ENCODE measurements at regions not wholly inside any gene's neighbourhood (a gene's known extent, or its start where the extent isn't known, plus 50 kb on each side); places are given as distances from the start of the nearest gene placed in this dataset.

DNA sequence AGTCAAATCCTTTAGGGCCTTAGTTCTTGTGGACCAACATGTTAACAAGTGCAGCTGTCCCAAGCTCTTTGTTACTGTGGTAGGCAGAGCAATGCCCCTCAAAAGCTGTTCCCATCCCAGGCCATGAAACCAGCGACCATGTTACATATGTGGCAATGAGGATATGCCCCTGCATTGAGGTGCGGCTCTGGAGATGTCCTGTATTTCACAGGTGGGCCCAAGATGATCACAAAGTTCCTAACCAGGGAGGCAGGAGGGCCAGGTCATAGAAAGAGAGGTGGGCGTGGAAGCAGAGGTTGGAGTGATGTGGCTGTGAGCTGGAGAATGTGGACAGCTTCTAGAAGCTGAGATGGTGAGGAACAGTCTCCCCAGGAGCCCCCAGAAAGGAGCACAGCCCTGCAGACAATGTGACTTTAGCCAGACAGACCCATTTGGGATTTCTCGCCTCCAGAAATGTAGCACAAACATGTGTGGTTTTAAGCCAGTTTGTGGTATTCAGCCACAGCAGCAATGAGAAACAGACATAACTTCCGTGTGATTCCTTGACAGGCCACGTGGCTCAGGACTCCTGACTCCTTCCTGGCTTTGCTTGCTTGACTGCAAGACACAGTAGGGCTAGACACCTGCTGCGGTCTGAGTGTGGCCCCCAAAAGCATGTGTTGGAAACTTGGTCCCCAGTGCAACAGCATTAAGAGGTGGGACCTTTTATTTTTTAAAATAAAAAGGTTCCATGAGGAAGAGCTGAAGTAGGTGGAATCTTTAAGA lies 778.3 kb downstream of the KCNJ18 start:
- Histone ChIP-seq H3K27me3 (ENCODE audit: control insufficient read depth in 3 of 3, insufficient read depth in 3 of 3, low read length in 3 of 3) (no peaks in the 10 kb centered on the region), H3K4me3 (ENCODE audit: low read depth in 1 of 3, low read length in 3 of 3) (no peak overlapping the region), H3K27ac (ENCODE audit: low read depth in 1 of 3, low read length in 2 of 3) (no peak overlapping the region), H3K4me1 (ENCODE audit: control insufficient read depth in 3 of 3, insufficient read depth in 2 of 3, low read depth in 1 of 3, low read length in 2 of 3) (no peaks in the 10 kb centered on the region), H3K36me3 (ENCODE audit: control insufficient read depth in 3 of 3, insufficient read depth in 2 of 3, low read depth in 1 of 3, low read length in 3 of 3) (no peaks in the 10 kb centered on the region), H3K9me3 (ENCODE audit: control insufficient read depth in 2 of 2, insufficient read depth in 1 of 2, low read depth in 1 of 2, low read length in 1 of 2) (peaks cover 1 to 18% of the 10 kb centered on the region in 2 donors)
- 54 to 56% (median 56%) methylated on average over 7 of the region's 7 CpGs for WGBS, 3 donors
- FAIRE-seq: no peak
- DNase-seq: no peak

DNA sequence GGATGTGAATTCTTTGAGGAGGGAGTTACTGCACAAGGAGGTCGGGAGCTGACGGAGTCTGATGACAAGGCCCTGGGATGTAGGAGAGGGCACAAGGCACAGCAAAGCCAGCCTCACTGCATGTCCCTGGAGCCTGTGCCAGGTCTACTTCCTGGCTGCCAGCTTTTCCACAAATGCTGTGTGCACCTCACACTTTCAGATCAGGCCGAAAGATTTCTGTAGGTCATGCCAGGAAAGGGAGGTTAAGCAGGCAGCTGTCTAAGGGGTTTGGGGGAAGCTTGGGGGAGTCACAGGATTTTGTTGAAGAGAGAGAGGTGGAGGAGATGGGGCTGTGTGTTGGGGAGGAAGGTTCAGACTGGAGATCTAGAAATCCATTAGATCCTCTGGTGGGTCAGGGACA lies 792.5 kb downstream of the KCNJ18 start:
- no peak for FAIRE-seq

DNA sequence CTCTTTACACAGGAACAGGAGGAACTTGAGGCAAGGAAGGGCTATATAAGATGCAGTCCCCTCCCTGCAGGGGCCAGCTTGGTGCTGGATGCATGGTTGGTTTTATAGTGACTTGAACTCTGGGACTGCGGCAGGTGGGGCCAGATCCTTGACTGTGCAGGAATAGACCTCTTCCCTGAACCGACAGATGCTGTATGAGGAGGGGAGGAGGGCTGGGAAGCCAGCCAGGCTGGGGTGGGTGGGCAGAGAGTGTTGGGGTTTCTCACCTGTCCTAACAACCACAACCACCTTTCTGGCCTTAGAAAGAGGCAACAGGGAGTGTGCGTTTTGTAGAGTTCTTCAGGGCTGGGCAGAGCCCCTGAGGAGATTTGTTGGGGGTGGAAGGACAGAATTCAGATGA lies 798.1 kb downstream of the KCNJ18 start:
- peaks cover 2 to 15% of the 10 kb centered on the region in 2 donors for H3K9me3 ChIP-seq (ENCODE audit: control insufficient read depth in 2 of 2, insufficient read depth in 1 of 2, low read depth in 1 of 2, low read length in 1 of 2)
- H3K27ac ChIP-seq (ENCODE audit: low read depth in 1 of 3, low read length in 2 of 3): no peak overlapping the region
- WGBS, 3 donors: 55 to 60% (median 55%) methylated on average over 3 of the region's 3 CpGs
- no peaks in the 10 kb centered on the region for H3K27me3 ChIP-seq (ENCODE audit: control insufficient read depth in 3 of 3, insufficient read depth in 3 of 3, low read length in 3 of 3)
- H3K4me1 ChIP-seq (ENCODE audit: control insufficient read depth in 3 of 3, insufficient read depth in 2 of 3, low read depth in 1 of 3, low read length in 2 of 3): no peaks in the 10 kb centered on the region
- FAIRE-seq (no peak), DNase-seq (no peak)
- no peaks in the 10 kb centered on the region for H3K36me3 ChIP-seq (ENCODE audit: control insufficient read depth in 3 of 3, insufficient read depth in 2 of 3, low read depth in 1 of 3, low read length in 3 of 3)
- no peak overlapping the region for H3K4me3 ChIP-seq (ENCODE audit: low read depth in 1 of 3, low read length in 3 of 3)

More for the DNA sequence above, 792.5 kb downstream of the KCNJ18 start:
- H3K36me3 ChIP-seq (ENCODE audit: control insufficient read depth in 3 of 3, insufficient read depth in 2 of 3, low read depth in 1 of 3, low read length in 3 of 3): no peaks in the 10 kb centered on the region
- no peak overlapping the region for H3K27ac ChIP-seq (ENCODE audit: low read depth in 1 of 3, low read length in 2 of 3)
- 65 to 83% (median 73%) methylated on average over 3 of the region's 3 CpGs for WGBS, 3 donors
- no peak overlapping the region for H3K4me3 ChIP-seq (ENCODE audit: low read depth in 1 of 3, low read length in 3 of 3)
- peaks cover 0 to 11% of the 10 kb centered on the region in 2 donors for H3K9me3 ChIP-seq (ENCODE audit: control insufficient read depth in 2 of 2, insufficient read depth in 1 of 2, low read depth in 1 of 2, low read length in 1 of 2)
- no peaks in the 10 kb centered on the region for H3K27me3 ChIP-seq (ENCODE audit: control insufficient read depth in 3 of 3, insufficient read depth in 3 of 3, low read length in 3 of 3)
- no peak for DNase-seq
- H3K4me1 ChIP-seq (ENCODE audit: control insufficient read depth in 3 of 3, insufficient read depth in 2 of 3, low read depth in 1 of 3, low read length in 2 of 3): no peaks in the 10 kb centered on the region

- H3K4me3 ChIP-seq (ENCODE audit: low read depth in 1 of 3, low read length in 3 of 3): no peak overlapping the region
- no peaks in the 10 kb centered on the region for H3K4me1 ChIP-seq (ENCODE audit: control insufficient read depth in 3 of 3, insufficient read depth in 2 of 3, low read depth in 1 of 3, low read length in 2 of 3)
- 52 to 62% (median 61%) methylated on average over 4 of the region's 4 CpGs for WGBS, 3 donors
- DNase-seq (no peak), FAIRE-seq (no peak)
- H3K27me3 ChIP-seq (ENCODE audit: control insufficient read depth in 3 of 3, insufficient read depth in 3 of 3, low read length in 3 of 3): no peaks in the 10 kb centered on the region
- H3K9me3 ChIP-seq (ENCODE audit: control insufficient read depth in 2 of 2, insufficient read depth in 1 of 2, low read depth in 1 of 2, low read length in 1 of 2): peaks cover 2 to 20% of the 10 kb centered on the region in 2 donors
- H3K36me3 ChIP-seq (ENCODE audit: control insufficient read depth in 3 of 3, insufficient read depth in 2 of 3, low read depth in 1 of 3, low read length in 3 of 3): no peaks in the 10 kb centered on the region
- no peak overlapping the region for H3K27ac ChIP-seq (ENCODE audit: low read depth in 1 of 3, low read length in 2 of 3)
Observed at GRCh38 chr17:22492331-22492730, 800.0 kb downstream of the KCNJ18 start.

- WGBS, 3 donors: 77 to 85% (median 78%) methylated on average over 5 of the region's 5 CpGs
- FAIRE-seq (no peak), DNase-seq (no peak)
- H3K9me3 ChIP-seq (ENCODE audit: control insufficient read depth in 2 of 2, insufficient read depth in 1 of 2, low read depth in 1 of 2, low read length in 1 of 2): peaks cover 0 to 8% of the 10 kb centered on the region in 2 donors
- no peaks in the 10 kb centered on the region for H3K4me1 ChIP-seq (ENCODE audit: control insufficient read depth in 3 of 3, insufficient read depth in 2 of 3, low read depth in 1 of 3, low read length in 2 of 3)
- H3K36me3 ChIP-seq (ENCODE audit: control insufficient read depth in 3 of 3, insufficient read depth in 2 of 3, low read depth in 1 of 3, low read length in 3 of 3): no peaks in the 10 kb centered on the region
- H3K4me3 ChIP-seq (ENCODE audit: low read depth in 1 of 3, low read length in 3 of 3): no peak overlapping the region
- H3K27ac ChIP-seq (ENCODE audit: low read depth in 1 of 3, low read length in 2 of 3): no peak overlapping the region
- H3K27me3 ChIP-seq (ENCODE audit: control insufficient read depth in 3 of 3, insufficient read depth in 3 of 3, low read length in 3 of 3): no peaks in the 10 kb centered on the region
Observed at GRCh38 chr17:22496450-22496849, 804.1 kb downstream of the KCNJ18 start.

GRCh38 chr17:22503322-22503899 lies 811.1 kb downstream of the KCNJ18 start:
- 66 to 77% (median 71%) methylated on average over 5 of the region's 5 CpGs for WGBS, 3 donors
- no peaks in the 10 kb centered on the region for H3K27me3 ChIP-seq (ENCODE audit: control insufficient read depth in 3 of 3, insufficient read depth in 3 of 3, low read length in 3 of 3)
- no peaks in the 10 kb centered on the region for H3K4me1 ChIP-seq (ENCODE audit: control insufficient read depth in 3 of 3, insufficient read depth in 2 of 3, low read depth in 1 of 3, low read length in 2 of 3)
- no peak for FAIRE-seq
- H3K9me3 ChIP-seq (ENCODE audit: control insufficient read depth in 2 of 2, insufficient read depth in 1 of 2, low read depth in 1 of 2, low read length in 1 of 2): peaks cover 4 to 40% of the 10 kb centered on the region in 2 donors
- no peak overlapping the region for H3K4me3 ChIP-seq (ENCODE audit: low read depth in 1 of 3, low read length in 3 of 3)
- no peak overlapping the region for H3K27ac ChIP-seq (ENCODE audit: low read depth in 1 of 3, low read length in 2 of 3)
- H3K36me3 ChIP-seq (ENCODE audit: control insufficient read depth in 3 of 3, insufficient read depth in 2 of 3, low read depth in 1 of 3, low read length in 3 of 3): no peaks in the 10 kb centered on the region
- no peak for DNase-seq

- no peaks in the 10 kb centered on the region for H3K36me3 ChIP-seq (ENCODE audit: control insufficient read depth in 3 of 3, insufficient read depth in 2 of 3, low read depth in 1 of 3, low read length in 3 of 3)
- H3K4me1 ChIP-seq (ENCODE audit: control insufficient read depth in 3 of 3, insufficient read depth in 2 of 3, low read depth in 1 of 3, low read length in 2 of 3): no peaks in the 10 kb centered on the region
- WGBS, 3 donors: 85 to 92% (median 89%) methylated on average over 10 of the region's 10 CpGs
- peaks cover 4 to 43% of the 10 kb centered on the region in 2 donors for H3K9me3 ChIP-seq (ENCODE audit: control insufficient read depth in 2 of 2, insufficient read depth in 1 of 2, low read depth in 1 of 2, low read length in 1 of 2)
- no peak overlapping the region for H3K4me3 ChIP-seq (ENCODE audit: low read depth in 1 of 3, low read length in 3 of 3)
- no peaks in the 10 kb centered on the region for H3K27me3 ChIP-seq (ENCODE audit: control insufficient read depth in 3 of 3, insufficient read depth in 3 of 3, low read length in 3 of 3)
- no peak overlapping the region for H3K27ac ChIP-seq (ENCODE audit: low read depth in 1 of 3, low read length in 2 of 3)
- FAIRE-seq (no peak), DNase-seq (no peak)
Observed at GRCh38 chr17:22505660-22506059, 813.3 kb downstream of the KCNJ18 start.

GRCh38 chr17:22506231-22506630 lies 813.9 kb downstream of the KCNJ18 start:
- FAIRE-seq (no peak), DNase-seq (no peak)
- Histone ChIP-seq H3K4me1 (ENCODE audit: control insufficient read depth in 3 of 3, insufficient read depth in 2 of 3, low read depth in 1 of 3, low read length in 2 of 3) (no peaks in the 10 kb centered on the region), H3K36me3 (ENCODE audit: control insufficient read depth in 3 of 3, insufficient read depth in 2 of 3, low read depth in 1 of 3, low read length in 3 of 3) (no peaks in the 10 kb centered on the region), H3K27ac (ENCODE audit: low read depth in 1 of 3, low read length in 2 of 3) (no peak overlapping the region), H3K4me3 (ENCODE audit: low read depth in 1 of 3, low read length in 3 of 3) (no peak overlapping the region), H3K27me3 (ENCODE audit: control insufficient read depth in 3 of 3, insufficient read depth in 3 of 3, low read length in 3 of 3) (no peaks in the 10 kb centered on the region), H3K9me3 (ENCODE audit: control insufficient read depth in 2 of 2, insufficient read depth in 1 of 2, low read depth in 1 of 2, low read length in 1 of 2) (peaks cover 4 to 43% of the 10 kb centered on the region in 2 donors)
- WGBS, 3 donors: 81 to 86% (median 84%) methylated on average over 23 of the region's 23 CpGs
